H1 (cell line): ENCODE measurements at regions not wholly inside any gene's neighbourhood (a gene's known extent, or its start where the extent isn't known, plus 50 kb on each side); places are given as distances from the start of the nearest gene placed in this dataset.

ENCODE experiments used
- CTCF ChIA-PET: fragments of 300-600 bp; sonication (Branson Sonifier 250); formaldehyde crosslinking; loops from one replicate; lab custom pipeline; 2021; ENCODE audit not compliant: partially characterized antibody; lab: Charles Lee
- POLR2A ChIA-PET: fragments of 300-600 bp; sonication (Branson Sonifier 250); formaldehyde crosslinking; loops from one replicate; lab custom pipeline; 2021; ENCODE audit warnings: inconsistent platforms; ENCODE audit not compliant: partially characterized antibody; lab: Charles Lee
- DNase-seq, 2 experiments: peaks; one replicate each; pipeline versions ENCODE4 v3.0.0 to v3.0.0-alpha.2; 2010 to 2022; ENCODE audit warnings: low spot score in 2 of 2, low read depth in 1 of 2, mixed read lengths in 1 of 2
- FAIRE-seq: peaks from 2 replicates; lab custom pipeline; 2011; peaks lifted over from hg19 to GRCh38; lab: Jason Lieb, UNC
- H2AFZ ChIP-seq: 2 replicates; pipeline ENCODE4 v1.8.1; 2012; ENCODE audit warnings: low read length, inconsistent platforms
- H2AK5ac ChIP-seq: 2 replicates; pipeline ENCODE4 v1.6.1; 2013; ENCODE audit warnings: low read depth, low read length
- H2BK120ac ChIP-seq: replicated peaks from 2 replicates; pipeline ENCODE3; 2013; ENCODE audit warnings: low read depth, low read length, inconsistent platforms
- H2BK12ac ChIP-seq: 2 replicates; pipeline ENCODE4 v1.6.1; 2013; ENCODE audit warnings: low read depth, low read length
- H2BK15ac ChIP-seq: 2 replicates; pipeline ENCODE4 v1.6.1; 2013; ENCODE audit warnings: low read length
- H2BK20ac ChIP-seq: 2 replicates; pipeline ENCODE4 v1.6.1; 2013; ENCODE audit warnings: low read length
- H2BK5ac ChIP-seq: 2 replicates; pipeline ENCODE4 v1.6.1; 2013; ENCODE audit warnings: low read depth, low read length
- H3K14ac ChIP-seq: 2 replicates; pipeline ENCODE4 v1.6.1; 2013; ENCODE audit warnings: inconsistent platforms; ENCODE audit not compliant: insufficient read length
- H3K18ac ChIP-seq: 2 replicates; pipeline ENCODE4 v1.6.1; 2013; ENCODE audit warnings: low read length; ENCODE audit errors: extremely low read depth
- H3K23ac ChIP-seq: 2 replicates; pipeline ENCODE4 v1.6.1; 2013; ENCODE audit warnings: inconsistent platforms; ENCODE audit not compliant: insufficient read length
- H3K23me2 ChIP-seq: 2 replicates; pipeline ENCODE4 v1.6.1; 2013; ENCODE audit warnings: low read depth, low read length
- H3K27ac ChIP-seq: 2 replicates; pipeline ENCODE4 v1.6.1; 2011; ENCODE audit warnings: low read depth, low read length, inconsistent platforms
- H3K27me3 ChIP-seq, 4 experiments: replicated peaks in 1 of 4; 1 replicate in 1 of 4; 2 replicates in 3 of 4; pipeline versions ENCODE4 v1.6.1 to v1.8.1; 2011 to 2013; ENCODE audit warnings: low read length in 3 of 4, mild to moderate bottlenecking in 3 of 4, inconsistent platforms in 2 of 4, mixed read lengths in 2 of 4, moderate library complexity in 1 of 4; ENCODE audit not compliant: control insufficient read depth in 3 of 4, insufficient read depth in 3 of 4; ENCODE audit errors: extremely low read depth in 1 of 4
- H3K36me3 ChIP-seq, 4 experiments: 2 replicates each; pipeline versions ENCODE4 v1.6.1 to v1.8.1; 2011 to 2013; ENCODE audit warnings: mild to moderate bottlenecking in 4 of 4, low read length in 3 of 4, moderate library complexity in 2 of 4, control low read depth in 1 of 4, inconsistent platforms in 1 of 4; ENCODE audit not compliant: insufficient read depth in 4 of 4, control insufficient read depth in 2 of 4
- H3K4ac ChIP-seq: replicated peaks from 2 replicates; pipeline ENCODE3; 2013; ENCODE audit warnings: low read length, low read depth, mixed read lengths, inconsistent platforms; ENCODE audit not compliant: insufficient read length
- H3K4me1 ChIP-seq, 4 experiments: replicated peaks in 1 of 4; 1 replicate in 1 of 4; 2 replicates in 3 of 4; pipeline versions ENCODE4 v1.6.1 to v1.8.1; 2011 to 2013; ENCODE audit warnings: low read length in 3 of 4, inconsistent platforms in 2 of 4, mixed read lengths in 1 of 4; ENCODE audit not compliant: insufficient read depth in 4 of 4, control insufficient read depth in 3 of 4
- H3K4me2 ChIP-seq, 2 experiments: 2 replicates each; pipeline versions ENCODE4 v1.6.1 to v1.8.1; 2011 to 2013; ENCODE audit warnings: low read depth in 2 of 2, low read length in 2 of 2, control low read depth in 1 of 2, inconsistent platforms in 1 of 2, mild to moderate bottlenecking in 1 of 2; ENCODE audit not compliant: insufficient read depth in 1 of 2
- H3K4me3 ChIP-seq, 4 experiments: fragments of 200-600, 300-600 bp in 1 of 4; sonication (generic), shearing (Covaris generic), sonication (Bioruptor Twin) in 1 of 4; 2 replicates each; pipeline versions ENCODE4 v1.5.1 to v1.8.1; 2011 to 2016; ENCODE audit warnings: low read length in 4 of 4, low read depth in 3 of 4, control low read depth in 2 of 4, inconsistent platforms in 2 of 4, mild to moderate bottlenecking in 2 of 4, mixed read lengths in 1 of 4, moderate library complexity in 1 of 4; ENCODE audit not compliant: insufficient read depth in 2 of 4; ENCODE audit errors: extremely low read depth in 1 of 4
- H3K56ac ChIP-seq: replicated peaks from 2 replicates; pipeline ENCODE3; 2013; ENCODE audit warnings: low read depth, mild to moderate bottlenecking, mixed read lengths, low read length, inconsistent platforms; ENCODE audit not compliant: insufficient read length
- H3K79me1 ChIP-seq: 2 replicates; pipeline ENCODE4 v1.6.1; 2013; ENCODE audit warnings: low read depth, low read length, control low read depth
- H3K79me2 ChIP-seq, 2 experiments: 2 replicates each; pipeline versions ENCODE4 v1.6.1 to v1.8.1; 2012 to 2013; ENCODE audit warnings: low read length in 2 of 2, mild to moderate bottlenecking in 2 of 2, inconsistent platforms in 1 of 2; ENCODE audit not compliant: insufficient read depth in 2 of 2, control insufficient read depth in 1 of 2
- H3K9ac ChIP-seq, 4 experiments: replicated peaks in 1 of 4; 1 replicate in 1 of 4; 2 replicates in 3 of 4; pipeline versions ENCODE4 v1.6.1 to v1.8.1; 2011 to 2013; ENCODE audit warnings: low read depth in 3 of 4, low read length in 3 of 4, control low read depth in 2 of 4, mild to moderate bottlenecking in 2 of 4, moderate library complexity in 2 of 4, inconsistent platforms in 1 of 4; ENCODE audit errors: extremely low read depth in 1 of 4
- H3K9me3 ChIP-seq, 2 experiments: 2 replicates each; pipeline versions ENCODE4 v1.6.1 to v1.8.1; 2012 to 2013; ENCODE audit warnings: mild to moderate bottlenecking in 2 of 2, moderate library complexity in 2 of 2, control low read depth in 1 of 2, inconsistent platforms in 1 of 2, low read depth in 1 of 2, low read length in 1 of 2, mixed read lengths in 1 of 2; ENCODE audit not compliant: insufficient read depth in 2 of 2
- H4K20me1 ChIP-seq, 2 experiments: replicated peaks in 1 of 2; 2 replicates each; pipeline versions ENCODE3 to v1.8.1; 2011 to 2013; ENCODE audit warnings: inconsistent platforms in 2 of 2, low read length in 2 of 2, mild to moderate bottlenecking in 1 of 2; ENCODE audit not compliant: insufficient read depth in 2 of 2, control insufficient read depth in 1 of 2
- H4K5ac ChIP-seq: 2 replicates; pipeline ENCODE4 v1.6.1; 2013; ENCODE audit warnings: low read length, low read depth, mixed read lengths, inconsistent platforms; ENCODE audit not compliant: insufficient read length
- H4K8ac ChIP-seq: 2 replicates; pipeline ENCODE4 v1.8.0; 2013; ENCODE audit warnings: mild to moderate bottlenecking, moderate library complexity, low read length, inconsistent platforms; ENCODE audit not compliant: insufficient read depth; ENCODE audit errors: extremely low read depth
- H4K91ac ChIP-seq: replicated peaks from 2 replicates; pipeline ENCODE3; 2013; ENCODE audit warnings: low read length, mixed read lengths, inconsistent platforms; ENCODE audit not compliant: insufficient read length
- BCL11A ChIP-seq, 2 experiments: IDR thresholded peaks; one replicate each; pipeline ENCODE4 v1.6.1; 2011; ENCODE audit warnings: low read depth in 2 of 2, low read length in 2 of 2, mild to moderate bottlenecking in 2 of 2
- EP300 ChIP-seq, 2 experiments: IDR thresholded peaks; 1 replicate in 1 of 2; 2 replicates in 1 of 2; pipeline ENCODE4 v1.6.1; 2011 to 2012; ENCODE audit warnings: low read depth in 2 of 2, low read length in 2 of 2, mild to moderate bottlenecking in 2 of 2, borderline replicate concordance in 1 of 2, inconsistent platforms in 1 of 2, moderate library complexity in 1 of 2
- KDM5A ChIP-seq: fragments of 200-600 bp; IDR thresholded peaks from 2 replicates; pipeline ENCODE4 v1.7.1; 2012; ENCODE audit warnings: mild to moderate bottlenecking, low read length, inconsistent platforms, mixed read lengths
- NRF1 ChIP-seq: IDR thresholded peaks from 2 replicates; pipeline ENCODE4 v1.6.1; 2011; ENCODE audit warnings: mild to moderate bottlenecking, low read depth, low read length, improper control_type of control experiment
- PHF8 ChIP-seq: fragments of 200-600 bp; sonication (generic); conservative IDR thresholded peaks from 2 replicates; pipeline ENCODE4 v1.7.1; 2012; ENCODE audit warnings: low read depth, mild to moderate bottlenecking, inconsistent platforms, low read length, moderate library complexity
- RFX5 ChIP-seq: IDR thresholded peaks from 2 replicates; pipeline ENCODE4 v1.6.1; 2011; ENCODE audit warnings: low read depth, low read length, improper control_type of control experiment, borderline replicate concordance
- RNF2 ChIP-seq: fragments of 200-900, 300-1000 bp; sonication (generic); IDR thresholded peaks from 2 replicates; pipeline ENCODE4 v1.7.1; 2016; ENCODE audit warnings: borderline replicate concordance, low read depth, mild to moderate bottlenecking, antibody characterized with exemption, low read length; ENCODE audit not compliant: poor library complexity, severe bottlenecking; ENCODE audit errors: missing control alignments
- SP2 ChIP-seq: IDR thresholded peaks from 2 replicates; pipeline ENCODE4 v1.6.1; 2012; ENCODE audit warnings: mild to moderate bottlenecking, low read length, inconsistent platforms
- SP4 ChIP-seq: IDR thresholded peaks from 2 replicates; pipeline ENCODE4 v1.6.1; 2012; ENCODE audit warnings: low read length, inconsistent platforms
- TAF1 ChIP-seq: IDR thresholded peaks from 2 replicates; pipeline ENCODE4 v1.6.1; 2011; ENCODE audit warnings: mild to moderate bottlenecking, low read depth, low read length
- ZNF274 ChIP-seq: IDR thresholded peaks from 2 replicates; pipeline ENCODE4 v1.7.0; 2012; ENCODE audit warnings: low read length, borderline replicate concordance; ENCODE audit errors: extremely low read depth
- TF ChIP-seq, protein P1 (sequence below): IDR thresholded peaks from 2 replicates; pipeline ENCODE4 v1.6.1; 2012; ENCODE audit warnings: low read length, inconsistent platforms
- TF ChIP-seq, protein P2 (sequence below): IDR thresholded peaks from 2 replicates; pipeline ENCODE4 v1.6.1; 2011; ENCODE audit warnings: low read depth, mild to moderate bottlenecking, low read length; ENCODE audit not compliant: insufficient read depth

DNA sequence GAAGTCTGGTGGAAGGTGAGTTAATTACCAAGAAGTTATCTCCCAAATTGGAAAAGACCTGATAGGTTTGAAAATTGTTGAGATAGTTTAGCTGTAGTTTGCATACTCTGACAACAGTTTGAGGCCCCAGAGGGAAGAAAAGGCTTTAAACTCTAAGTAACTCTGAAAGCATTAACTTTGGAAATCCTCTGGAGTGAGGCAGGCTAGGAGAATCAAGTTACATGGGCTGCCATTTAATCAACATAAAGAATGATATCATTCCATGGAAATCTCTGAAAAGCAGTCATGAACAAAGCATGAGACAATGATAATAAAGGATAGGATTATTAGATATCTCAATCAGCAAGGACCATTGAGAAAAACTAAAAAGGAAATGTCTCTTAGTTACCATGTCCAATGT, 647.1 kb downstream of the ANKRD50 start:
- no peak overlapping the region for H2BK20ac ChIP-seq
- H3K9me3 ChIP-seq, result 0 out of 4 replicates have a peak, but pooled peaks cover 0 to 2% of the 10 kb centered on the region in 2 experiments
- no peak overlapping the region for H2AFZ ChIP-seq
- no peaks in the 10 kb centered on the region for H3K27me3 ChIP-seq
- FAIRE-seq, result no peak
- H2AK5ac ChIP-seq, result no peak overlapping the region
- H4K20me1 ChIP-seq, result no peaks in the 10 kb centered on the region
- H3K4me3 ChIP-seq, result no peak overlapping the region
- no peak overlapping the region for H3K56ac ChIP-seq
- H3K4me1 ChIP-seq, result no peaks in the 10 kb centered on the region
- no peaks in the 10 kb centered on the region for H3K79me2 ChIP-seq
- ChIA-PET POLR2A (no interaction called here), CTCF (interaction anchor here (1.1 kb wide), 1 partner anchor 9 kb away, joined by 3 read pairs; no protein-coding TSS in a partner anchor)
- no peak overlapping the region for H4K5ac ChIP-seq
- no peak overlapping the region for H2BK120ac ChIP-seq
- no peak overlapping the region for H3K23ac ChIP-seq
- H3K36me3 ChIP-seq, result no peaks in the 10 kb centered on the region; a peak in 1 of 8 replicates
- H4K91ac ChIP-seq, result no peak overlapping the region
- DNase-seq, result no peak
- H3K4ac ChIP-seq, result no peak overlapping the region
- H2BK12ac ChIP-seq, result no peak overlapping the region
- H3K27ac ChIP-seq, result no peak overlapping the region
- no peak overlapping the region for H3K4me2 ChIP-seq
- no peaks in the 10 kb centered on the region for H3K79me1 ChIP-seq
- no peak overlapping the region for H2BK15ac ChIP-seq
- H2BK5ac ChIP-seq, result no peak overlapping the region
- H3K14ac ChIP-seq, result no peak overlapping the region
- H3K18ac ChIP-seq, result no peak overlapping the region
- H4K8ac ChIP-seq, result no peak overlapping the region
- no peaks in the 10 kb centered on the region for H3K23me2 ChIP-seq
- H3K9ac ChIP-seq, result no peak overlapping the region
- TF ChIP-seq, protein P1, sequence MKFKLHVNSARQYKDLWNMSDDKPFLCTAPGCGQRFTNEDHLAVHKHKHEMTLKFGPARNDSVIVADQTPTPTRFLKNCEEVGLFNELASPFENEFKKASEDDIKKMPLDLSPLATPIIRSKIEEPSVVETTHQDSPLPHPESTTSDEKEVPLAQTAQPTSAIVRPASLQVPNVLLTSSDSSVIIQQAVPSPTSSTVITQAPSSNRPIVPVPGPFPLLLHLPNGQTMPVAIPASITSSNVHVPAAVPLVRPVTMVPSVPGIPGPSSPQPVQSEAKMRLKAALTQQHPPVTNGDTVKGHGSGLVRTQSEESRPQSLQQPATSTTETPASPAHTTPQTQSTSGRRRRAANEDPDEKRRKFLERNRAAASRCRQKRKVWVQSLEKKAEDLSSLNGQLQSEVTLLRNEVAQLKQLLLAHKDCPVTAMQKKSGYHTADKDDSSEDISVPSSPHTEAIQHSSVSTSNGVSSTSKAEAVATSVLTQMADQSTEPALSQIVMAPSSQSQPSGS, result no peak
- no peak for TF ChIP-seq ZNF274
- TF ChIP-seq NRF1, result no peak
- TF ChIP-seq SP4, result no peak
- no peak for TF ChIP-seq TAF1
- TF ChIP-seq RNF2, result no peak
- TF ChIP-seq PHF8, result no peak
- no peak for TF ChIP-seq BCL11A (IDR thresholded peaks at IDR 0.05; ENCODE audit: low read depth in 2 of 2, low read length in 2 of 2)
- TF ChIP-seq EP300 (IDR thresholded peaks at IDR 0.05; ENCODE audit: borderline replicate concordance in 1 of 2, low read depth in 2 of 2, low read length in 2 of 2), result no peak
- TF ChIP-seq, protein P2, sequence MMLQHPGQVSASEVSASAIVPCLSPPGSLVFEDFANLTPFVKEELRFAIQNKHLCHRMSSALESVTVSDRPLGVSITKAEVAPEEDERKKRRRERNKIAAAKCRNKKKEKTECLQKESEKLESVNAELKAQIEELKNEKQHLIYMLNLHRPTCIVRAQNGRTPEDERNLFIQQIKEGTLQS, result no peak
- no peak for TF ChIP-seq SP2
- no peak for TF ChIP-seq KDM5A
- no peak for TF ChIP-seq RFX5
